Activated T-helper 1 cell treated with anti-CD3 and anti-CD28 coated beads, Interleukin-12 subunit alpha, Interleukin-12 subunit beta, Interleukin-2, Interleukin-4 antibody, amounts not matched to agents 30 ng/mL and 10 ng/mL and 1 ng/mL, durations not matched to agents 14 hours and 24 hours and 36 hours (primary cell): ENCODE measurements at regions not wholly inside any gene's neighbourhood (a gene's known extent, or its start where the extent isn't known, plus 50 kb on each side); places are given as distances from the start of the nearest gene placed in this dataset.

Experiments
- DNase-seq: peaks from one replicate; pipeline ENCODE4 v3.0.0; 2021; ENCODE audit warnings: low spot score
- H3K27ac Mint-ChIP-seq: one replicate; pipeline ENCODE4 v1.8.0; 2021; ENCODE audit warnings: mild to moderate bottlenecking, mixed read lengths
- H3K27me3 Mint-ChIP-seq: one replicate; pipeline ENCODE4 v1.8.0; 2022; ENCODE audit warnings: mild to moderate bottlenecking, moderate library complexity, mixed read lengths; ENCODE audit not compliant: insufficient read depth
- H3K36me3 Mint-ChIP-seq: one replicate; pipeline ENCODE4 v1.8.0; 2021; ENCODE audit warnings: low read depth, mixed read lengths
- H3K4me1 Mint-ChIP-seq: one replicate; pipeline ENCODE4 v1.8.0; 2021; ENCODE audit warnings: low read depth, mixed read lengths
- H3K4me3 Mint-ChIP-seq: one replicate; pipeline ENCODE4 v1.8.0; 2021; ENCODE audit warnings: mild to moderate bottlenecking, moderate library complexity, mixed read lengths
- H3K9me3 Mint-ChIP-seq: one replicate; pipeline ENCODE4 v1.8.0; 2021; ENCODE audit warnings: mixed read lengths
- intact Hi-C: fragments of 100-400 bp; cut with micrococcal nuclease; formaldehyde crosslinking; loops from one replicate; pipeline ENCODE4 v1.15.1; 2024

GRCh38 chr5:173733021-173733420 lies 116.6 kb upstream of the BOD1 start:
- Mint-ChIP-seq H3K27ac (no peak overlapping the region), H3K9me3 (no peaks in the 10 kb centered on the region), H3K36me3 (no peaks in the 10 kb centered on the region), H3K4me1 (no peaks in the 10 kb centered on the region), H3K27me3 (no peaks in the 10 kb centered on the region), H3K4me3 (no peak overlapping the region)
- DNase-seq = no peak
- intact Hi-C loops = no loop called here

DNA sequence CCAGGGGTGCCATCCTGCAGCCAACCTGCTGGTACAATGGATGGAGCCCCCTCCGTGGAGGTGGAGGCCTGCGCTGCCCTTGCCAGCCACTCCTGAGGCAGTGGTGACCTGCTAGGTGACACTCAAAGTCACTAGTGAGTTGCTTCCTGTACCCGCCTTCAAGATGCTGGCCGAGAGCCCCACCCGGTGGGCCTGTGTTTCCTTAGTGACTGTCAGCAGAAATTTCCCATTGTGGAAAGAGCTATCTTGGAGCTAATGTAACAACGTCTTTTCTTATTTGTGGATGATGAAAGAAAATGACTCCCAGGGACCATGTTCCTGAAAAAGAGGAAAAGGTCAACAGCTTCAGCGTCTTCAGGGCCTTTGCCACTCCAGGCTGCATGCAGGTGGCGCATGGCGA lies 117.0 kb upstream of the BOD1 start:
- no peak overlapping the region for H3K4me3 Mint-ChIP-seq
- H3K27me3 Mint-ChIP-seq = no peaks in the 10 kb centered on the region
- H3K36me3 Mint-ChIP-seq = no peaks in the 10 kb centered on the region
- intact Hi-C loops = no loop called here
- H3K9me3 Mint-ChIP-seq = no peaks in the 10 kb centered on the region
- H3K27ac Mint-ChIP-seq = no peak overlapping the region
- no peaks in the 10 kb centered on the region for H3K4me1 Mint-ChIP-seq
- no peak for DNase-seq

- Mint-ChIP-seq H3K9me3 (no peaks in the 10 kb centered on the region), H3K27me3 (peaks cover 2% of the 10 kb centered on the region), H3K4me3 (no peak overlapping the region), H3K36me3 (no peaks in the 10 kb centered on the region), H3K4me1 (no peaks in the 10 kb centered on the region), H3K27ac (no peak overlapping the region)
- DNase-seq = no peak
- intact Hi-C loops = no loop called here
Observed at GRCh38 chr5:173733831-173734501, 117.5 kb upstream of the BOD1 start.

DNA sequence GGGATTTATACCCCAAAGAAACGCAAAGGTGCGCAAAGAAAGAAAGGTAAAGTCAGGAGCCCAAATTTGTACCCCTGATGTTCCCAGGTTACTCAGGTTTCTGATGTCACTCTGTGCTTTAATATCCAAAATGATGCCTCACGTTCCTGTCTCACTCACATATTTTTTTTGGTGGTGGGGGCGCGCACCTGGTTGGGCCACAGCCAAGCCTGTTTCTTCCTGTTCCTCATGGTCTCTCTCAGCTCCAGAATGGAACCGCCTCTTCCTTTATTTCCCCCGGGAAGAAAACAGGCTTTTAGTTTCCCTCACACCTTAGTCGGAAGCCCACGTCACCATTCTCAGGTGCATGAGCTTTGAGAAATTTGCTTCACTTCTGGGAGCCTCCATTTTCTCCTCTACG lies 118.3 kb upstream of the BOD1 start:
- Mint-ChIP-seq H3K27me3 (peaks cover 2% of the 10 kb centered on the region), H3K36me3 (no peaks in the 10 kb centered on the region), H3K4me1 (no peaks in the 10 kb centered on the region), H3K9me3 (no peaks in the 10 kb centered on the region), H3K4me3 (no peak overlapping the region), H3K27ac (no peak overlapping the region)
- DNase-seq = no peak
- intact Hi-C loops = no loop called here

DNA sequence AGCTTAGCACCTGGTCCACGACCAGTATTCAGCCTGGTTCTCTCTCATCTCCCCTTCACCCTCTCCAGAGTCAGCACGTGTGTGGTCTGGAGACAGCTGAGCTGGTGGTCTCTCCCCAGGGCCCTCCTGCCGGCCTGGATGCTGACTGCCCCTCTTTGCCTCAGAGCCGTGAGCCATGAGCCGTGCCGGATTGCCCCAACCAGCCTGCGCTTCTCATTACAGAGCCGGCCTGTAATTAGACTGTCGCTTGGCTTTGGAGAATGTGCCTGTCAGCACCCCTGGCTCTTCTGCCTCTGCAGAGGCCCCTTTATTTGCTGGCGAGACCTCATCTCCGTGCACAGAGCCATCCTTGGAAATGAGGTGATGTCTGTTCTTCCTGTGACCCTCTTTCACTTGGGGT lies 118.7 kb upstream of the BOD1 start:
- H3K27me3 Mint-ChIP-seq = peaks cover 2% of the 10 kb centered on the region
- H3K36me3 Mint-ChIP-seq = no peaks in the 10 kb centered on the region
- intact Hi-C loops = no loop called here
- DNase-seq = no peak
- H3K27ac Mint-ChIP-seq = no peak overlapping the region
- H3K4me3 Mint-ChIP-seq = no peak overlapping the region
- H3K4me1 Mint-ChIP-seq = no peaks in the 10 kb centered on the region
- H3K9me3 Mint-ChIP-seq = no peaks in the 10 kb centered on the region

DNA sequence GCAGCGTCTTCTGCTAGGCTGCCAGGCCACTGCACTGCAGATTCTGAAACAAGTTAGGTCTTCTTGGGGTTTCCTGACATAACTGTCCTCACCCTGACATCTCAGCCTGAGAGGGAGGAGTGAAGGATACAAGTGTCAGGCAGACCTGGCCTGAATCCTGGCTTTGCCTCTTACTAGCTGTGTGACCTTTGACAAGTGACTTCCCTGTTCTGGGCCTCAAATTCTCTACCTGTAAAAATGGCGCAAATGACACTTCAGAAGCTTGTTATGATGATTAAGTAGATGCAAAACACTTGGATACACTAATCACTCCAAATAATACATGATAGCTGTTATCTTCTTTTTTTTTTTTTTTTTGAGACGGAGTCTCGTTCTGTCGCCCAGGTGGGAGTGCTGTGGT lies 119.2 kb upstream of the BOD1 start:
- intact Hi-C loops = no loop called here
- Mint-ChIP-seq H3K36me3 (no peaks in the 10 kb centered on the region), H3K27me3 (peaks cover 2% of the 10 kb centered on the region), H3K4me3 (no peak overlapping the region), H3K9me3 (no peaks in the 10 kb centered on the region), H3K27ac (no peak overlapping the region), H3K4me1 (no peaks in the 10 kb centered on the region)
- DNase-seq = no peak

- intact Hi-C loops = no loop called here
- Mint-ChIP-seq H3K36me3 (no peaks in the 10 kb centered on the region), H3K27me3 (peaks cover 2% of the 10 kb centered on the region), H3K27ac (no peak overlapping the region), H3K4me1 (no peaks in the 10 kb centered on the region), H3K9me3 (no peaks in the 10 kb centered on the region), H3K4me3 (no peak overlapping the region)
- DNase-seq = no peak
Observed at GRCh38 chr5:173736374-173736773, 119.9 kb upstream of the BOD1 start.

GRCh38 chr5:173736923-173737412 lies 120.5 kb upstream of the BOD1 start:
- Mint-ChIP-seq H3K27ac (no peak overlapping the region), H3K27me3 (peaks cover 2% of the 10 kb centered on the region), H3K4me1 (no peaks in the 10 kb centered on the region), H3K36me3 (no peaks in the 10 kb centered on the region), H3K4me3 (no peak overlapping the region), H3K9me3 (no peaks in the 10 kb centered on the region)
- no peak for DNase-seq
- intact Hi-C loops = no loop called here

DNA sequence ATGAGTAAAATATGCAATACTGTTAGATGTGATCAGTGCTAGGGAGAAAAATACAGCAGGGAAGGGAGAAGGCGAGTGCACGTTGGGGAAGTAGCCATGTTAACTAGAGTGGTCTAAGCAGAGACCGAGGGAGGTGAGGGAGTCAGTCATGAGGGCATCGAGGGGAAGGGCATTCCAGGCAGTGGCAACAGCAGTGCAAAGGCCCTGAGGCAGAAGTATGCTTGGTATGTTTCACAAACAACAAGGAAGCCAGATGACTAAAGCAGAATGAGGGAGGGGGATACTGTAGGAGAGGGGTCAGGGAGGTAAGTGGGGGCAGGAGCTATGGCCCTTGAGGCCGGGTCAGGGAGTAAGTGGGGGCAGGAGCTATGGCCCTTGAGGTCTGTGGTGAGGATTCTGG lies 123.3 kb upstream of the BOD1 start:
- no peaks in the 10 kb centered on the region for H3K4me1 Mint-ChIP-seq
- intact Hi-C loops = no loop called here
- H3K9me3 Mint-ChIP-seq = no peaks in the 10 kb centered on the region
- no peak for DNase-seq
- no peaks in the 10 kb centered on the region for H3K36me3 Mint-ChIP-seq
- no peak overlapping the region for H3K4me3 Mint-ChIP-seq
- H3K27me3 Mint-ChIP-seq = peaks cover 4% of the 10 kb centered on the region
- no peak overlapping the region for H3K27ac Mint-ChIP-seq

DNA sequence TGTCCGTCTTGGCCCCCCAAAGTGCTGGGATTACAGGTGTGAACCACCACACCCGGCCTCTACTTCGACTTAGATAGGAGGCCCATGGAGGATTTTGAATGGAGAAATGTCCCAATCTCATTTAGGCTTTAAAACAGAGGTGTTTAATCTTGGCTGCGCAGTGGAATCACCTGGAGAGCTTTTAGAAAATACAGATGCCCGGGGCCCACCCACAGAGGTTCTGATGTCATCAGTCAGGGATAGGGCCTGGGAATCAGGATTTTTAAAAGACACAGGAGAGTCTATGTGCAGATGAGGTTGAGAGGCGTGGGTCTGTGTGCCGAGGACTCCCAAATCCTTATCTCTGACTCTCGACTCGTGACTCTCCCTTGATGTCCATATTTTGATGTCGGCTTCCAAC lies 124.0 kb upstream of the BOD1 start:
- Mint-ChIP-seq H3K4me3 (no peak overlapping the region), H3K27ac (no peak overlapping the region), H3K36me3 (no peaks in the 10 kb centered on the region), H3K27me3 (peaks cover 4% of the 10 kb centered on the region), H3K4me1 (no peaks in the 10 kb centered on the region), H3K9me3 (no peaks in the 10 kb centered on the region)
- intact Hi-C loops = no loop called here
- no peak for DNase-seq

DNA sequence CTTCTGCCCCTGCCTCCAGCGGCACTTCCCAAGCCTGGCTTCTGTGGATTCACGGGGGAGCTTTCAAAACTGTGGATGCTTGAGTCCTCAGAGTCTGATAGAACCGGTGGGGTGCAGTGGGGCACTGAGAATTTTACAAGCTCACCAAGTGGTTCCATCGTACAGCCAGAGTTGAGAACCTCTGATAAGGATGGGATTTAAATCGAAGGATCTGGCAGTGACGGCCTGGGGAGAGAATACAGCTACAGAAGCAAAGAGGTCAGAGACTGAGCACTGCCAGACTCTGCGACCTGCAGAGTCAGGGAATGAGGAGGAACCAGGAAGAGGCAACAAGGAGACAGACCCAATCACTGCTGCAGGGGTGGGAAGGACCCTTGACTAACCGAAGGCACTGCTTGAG lies 124.6 kb upstream of the BOD1 start:
- H3K4me3 Mint-ChIP-seq = no peak overlapping the region
- no peak overlapping the region for H3K27ac Mint-ChIP-seq
- H3K27me3 Mint-ChIP-seq = peaks cover 4% of the 10 kb centered on the region
- no peak for DNase-seq
- no peaks in the 10 kb centered on the region for H3K4me1 Mint-ChIP-seq
- no peaks in the 10 kb centered on the region for H3K36me3 Mint-ChIP-seq
- intact Hi-C loops = no loop called here
- H3K9me3 Mint-ChIP-seq = no peaks in the 10 kb centered on the region

- Mint-ChIP-seq H3K9me3 (no peaks in the 10 kb centered on the region), H3K4me1 (no peaks in the 10 kb centered on the region), H3K4me3 (no peak overlapping the region), H3K27me3 (peaks cover 4% of the 10 kb centered on the region), H3K36me3 (no peaks in the 10 kb centered on the region), H3K27ac (no peak overlapping the region)
- intact Hi-C loops = no loop called here
- DNase-seq = no peak
Observed at GRCh38 chr5:173741729-173742431, 125.4 kb upstream of the BOD1 start.

- Mint-ChIP-seq H3K27me3 (peaks cover 4% of the 10 kb centered on the region), H3K27ac (no peak overlapping the region), H3K36me3 (no peaks in the 10 kb centered on the region), H3K4me1 (no peaks in the 10 kb centered on the region), H3K4me3 (no peak overlapping the region), H3K9me3 (no peaks in the 10 kb centered on the region)
- intact Hi-C loops = no loop called here
- DNase-seq = no peak
Observed at GRCh38 chr5:173742432-173742816, 126.0 kb upstream of the BOD1 start.
